ENCODE measurements at regions not wholly inside any gene's neighbourhood (a gene's known extent, or its start where the extent isn't known, plus 50 kb on each side); places are given as distances from the start of the nearest gene placed in this dataset.

- TF ChIP-seq POLR2A (IDR thresholded peaks at IDR 0.05): no peak
- no peak for TF ChIP-seq CTCF (IDR thresholded peaks at IDR 0.05)
Observed at GRCh38 chrX:87392369-87392768, 125.2 kb upstream of the KLHL4 start.
